Psoas muscle (tissue), 7 donors: ENCODE measurements at regions not wholly inside any gene's neighbourhood (a gene's known extent, or its start where the extent isn't known, plus 50 kb on each side); places are given as distances from the start of the nearest gene placed in this dataset.

Experiments
- ATAC-seq, 4 donors: fragments of 200-7000 bp; cut with Tn5 transposase; one replicate each; pipeline ENCODE4 v1.9.1; 2020; ENCODE audit warnings: moderate library complexity in 3 of 4, mild to moderate bottlenecking in 2 of 4
- DNase-seq, 2 donors: peaks; one replicate each; pipeline ENCODE4 v3.0.0-alpha.2; 2020
- H3K27ac ChIP-seq: fragments of 200-600 bp; one replicate; pipeline ENCODE4 v1.8.0; 2022
- H3K27me3 ChIP-seq, 3 donors: fragments of 200-600 bp in 1 of 3; one replicate each; pipeline versions ENCODE4 v1.6.1 to v1.8.0; 2013 to 2022; ENCODE audit warnings: low read length in 2 of 3, mild to moderate bottlenecking in 2 of 3, moderate library complexity in 1 of 3; ENCODE audit not compliant: insufficient read depth in 3 of 3
- H3K36me3 ChIP-seq, 2 donors: fragments of 200-600 bp in 1 of 2; one replicate each; pipeline versions ENCODE4 v1.6.1 to v1.8.0; 2013 to 2022; ENCODE audit warnings: low read depth in 1 of 2, mild to moderate bottlenecking in 1 of 2, moderate library complexity in 1 of 2; ENCODE audit not compliant: insufficient read depth in 1 of 2
- H3K4me1 ChIP-seq: fragments of 200-600 bp; one replicate; pipeline ENCODE4 v1.8.0; 2022
- H3K4me3 ChIP-seq: fragments of 200-600 bp; one replicate; pipeline ENCODE4 v1.8.0; 2022; ENCODE audit warnings: mild to moderate bottlenecking
- H3K9me3 ChIP-seq: fragments of 200-600 bp; one replicate; pipeline ENCODE4 v1.8.0; 2022
- WGBS, 3 donors: extraction: QIAGEN DNeasy Blood & Tissue Kit; methylation state at CpG; one replicate each; pipeline versions ENCODE4 v1.1.6 to v1.1.7; 2013; 5-methylcytosine and 5-hydroxymethylcytosine counted together
- intact Hi-C, 2 donors: fragments of 100-400 bp; cut with DNase I; formaldehyde crosslinking; loops; one replicate each; pipeline versions ENCODE4 v1.11.0 to v1.14.2; 2022
- TF ChIP-seq, protein P1 (sequence below): fragments of 200-600 bp; IDR thresholded peaks from one replicate; pipeline ENCODE4 v1.8.0; 2022; ENCODE audit warnings: antibody characterized with exemption
- donor health status: healthy with polysubstance abuse.
- donor health status: DM: no; HTN: no; CAD: no; lungs with moderate emphysema.
- donor health status: Bipolar disorder and iron deficiency.
- donor health status: healthy.
- donor health status: DM: yes; HTN: yes; CAD: no.
- donor health status: DM: no; HTN: no; CAD: no.
- donor health status: DM: yes; HTN: yes; CAD: no.

DNA sequence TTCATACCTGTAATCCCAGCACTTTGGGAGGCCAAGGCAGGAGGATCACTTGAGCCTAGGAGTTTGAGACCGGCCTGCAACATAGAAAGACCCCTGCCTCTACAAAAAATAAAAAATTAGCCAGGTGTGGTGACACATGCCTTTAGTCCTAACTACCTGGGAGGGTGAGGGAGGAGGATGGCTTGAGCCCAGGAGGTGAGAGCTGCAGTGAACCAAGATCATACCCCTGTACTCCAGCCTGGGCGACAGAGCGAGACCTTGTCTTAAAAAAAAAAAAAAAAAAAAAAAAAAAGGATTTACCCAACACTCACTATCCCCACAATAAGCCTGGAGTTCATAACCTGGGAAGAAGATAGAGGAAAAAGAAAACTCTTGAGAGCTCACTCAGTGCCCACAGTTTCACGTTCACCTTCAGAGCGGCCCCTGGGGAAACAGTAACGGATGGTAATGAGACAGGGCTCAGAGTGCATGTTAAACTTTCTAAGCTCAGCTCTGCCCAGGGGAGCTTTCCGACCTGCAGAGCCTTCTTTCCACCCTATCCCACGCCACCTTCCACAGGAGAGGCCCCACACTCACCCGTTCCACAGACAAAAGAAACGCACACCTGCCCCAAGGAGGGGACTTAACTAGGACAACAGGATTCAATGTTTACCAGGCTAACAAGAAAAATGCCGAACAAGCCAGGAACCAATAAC, 259.8 kb upstream of the KLF14 start:
- ATAC-seq = peak in 2 of 4 donors; percentile 2 to 7
- Histone ChIP-seq H3K4me3 (no peak overlapping the region), H3K27ac (peak overlapping the region; percentile 53), H3K27me3 (no peaks in the 10 kb centered on the region), H3K4me1 (peaks cover 69% of the 10 kb centered on the region), H3K9me3 (no peaks in the 10 kb centered on the region), H3K36me3 (peaks cover 0 to 4% of the 10 kb centered on the region in 2 donors)
- TF ChIP-seq, protein P1, sequence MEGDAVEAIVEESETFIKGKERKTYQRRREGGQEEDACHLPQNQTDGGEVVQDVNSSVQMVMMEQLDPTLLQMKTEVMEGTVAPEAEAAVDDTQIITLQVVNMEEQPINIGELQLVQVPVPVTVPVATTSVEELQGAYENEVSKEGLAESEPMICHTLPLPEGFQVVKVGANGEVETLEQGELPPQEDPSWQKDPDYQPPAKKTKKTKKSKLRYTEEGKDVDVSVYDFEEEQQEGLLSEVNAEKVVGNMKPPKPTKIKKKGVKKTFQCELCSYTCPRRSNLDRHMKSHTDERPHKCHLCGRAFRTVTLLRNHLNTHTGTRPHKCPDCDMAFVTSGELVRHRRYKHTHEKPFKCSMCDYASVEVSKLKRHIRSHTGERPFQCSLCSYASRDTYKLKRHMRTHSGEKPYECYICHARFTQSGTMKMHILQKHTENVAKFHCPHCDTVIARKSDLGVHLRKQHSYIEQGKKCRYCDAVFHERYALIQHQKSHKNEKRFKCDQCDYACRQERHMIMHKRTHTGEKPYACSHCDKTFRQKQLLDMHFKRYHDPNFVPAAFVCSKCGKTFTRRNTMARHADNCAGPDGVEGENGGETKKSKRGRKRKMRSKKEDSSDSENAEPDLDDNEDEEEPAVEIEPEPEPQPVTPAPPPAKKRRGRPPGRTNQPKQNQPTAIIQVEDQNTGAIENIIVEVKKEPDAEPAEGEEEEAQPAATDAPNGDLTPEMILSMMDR = no peak
- WGBS, 3 donors = 87 to 94% (median 91%) methylated on average over 10 to 11 of the region's 11 CpGs
- intact Hi-C loops = no loop called here
- no peak for DNase-seq

DNA sequence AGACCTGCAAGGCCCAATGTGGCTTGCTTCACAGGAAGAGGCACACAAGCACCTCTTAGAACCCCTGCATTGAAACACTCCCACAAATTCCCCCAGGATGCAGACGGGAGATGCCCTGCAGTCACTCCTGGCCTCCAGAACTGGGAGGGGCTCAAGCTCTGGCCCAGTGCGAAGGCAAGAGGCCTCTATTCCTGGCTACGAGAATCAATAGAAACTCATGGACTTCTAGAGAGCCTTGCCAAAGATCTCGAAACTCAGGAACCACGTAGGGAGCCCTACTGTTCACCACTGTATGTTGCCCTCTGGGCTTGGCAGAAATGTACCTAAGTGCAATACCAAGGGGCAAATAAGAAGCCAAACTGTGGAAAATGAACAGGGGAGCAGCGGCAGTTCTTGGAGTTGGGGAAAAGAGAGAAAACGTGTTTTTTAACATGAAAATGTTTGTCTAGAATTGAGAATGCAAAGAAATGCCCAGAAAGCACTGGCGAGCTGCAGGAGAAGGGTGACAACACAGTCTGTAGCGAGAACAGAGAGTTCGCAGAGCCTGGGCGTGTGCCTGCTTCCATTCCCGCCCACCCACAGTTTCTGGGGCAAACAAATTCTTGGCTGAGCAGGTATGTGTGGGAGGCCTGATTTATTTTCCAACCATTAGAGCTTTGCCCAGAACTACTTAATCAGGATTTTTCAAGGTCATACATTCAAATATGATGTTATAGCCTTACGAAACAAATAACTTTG, 260.5 kb upstream of the KLF14 start:
- Histone ChIP-seq H3K36me3 (peaks cover 0 to 4% of the 10 kb centered on the region in 2 donors), H3K27me3 (no peaks in the 10 kb centered on the region), H3K4me1 (peaks cover 73% of the 10 kb centered on the region), H3K4me3 (no peak overlapping the region), H3K27ac (peak overlapping the region; percentile 53), H3K9me3 (no peaks in the 10 kb centered on the region)
- intact Hi-C loops = loop anchor here in 1 of 2 donors (5.0 kb wide), 1 partner anchor 43 kb away; no protein-coding TSS in a partner anchor
- DNase-seq (peak in 1 of 2 donors; percentile 61), ATAC-seq (peak in 3 of 4 donors; percentile 47 to 58 (median 56))
- TF ChIP-seq, protein P1 = no peak
- 21 to 43% (median 24%) methylated on average over 13 of the region's 13 CpGs for WGBS, 3 donors

DNA sequence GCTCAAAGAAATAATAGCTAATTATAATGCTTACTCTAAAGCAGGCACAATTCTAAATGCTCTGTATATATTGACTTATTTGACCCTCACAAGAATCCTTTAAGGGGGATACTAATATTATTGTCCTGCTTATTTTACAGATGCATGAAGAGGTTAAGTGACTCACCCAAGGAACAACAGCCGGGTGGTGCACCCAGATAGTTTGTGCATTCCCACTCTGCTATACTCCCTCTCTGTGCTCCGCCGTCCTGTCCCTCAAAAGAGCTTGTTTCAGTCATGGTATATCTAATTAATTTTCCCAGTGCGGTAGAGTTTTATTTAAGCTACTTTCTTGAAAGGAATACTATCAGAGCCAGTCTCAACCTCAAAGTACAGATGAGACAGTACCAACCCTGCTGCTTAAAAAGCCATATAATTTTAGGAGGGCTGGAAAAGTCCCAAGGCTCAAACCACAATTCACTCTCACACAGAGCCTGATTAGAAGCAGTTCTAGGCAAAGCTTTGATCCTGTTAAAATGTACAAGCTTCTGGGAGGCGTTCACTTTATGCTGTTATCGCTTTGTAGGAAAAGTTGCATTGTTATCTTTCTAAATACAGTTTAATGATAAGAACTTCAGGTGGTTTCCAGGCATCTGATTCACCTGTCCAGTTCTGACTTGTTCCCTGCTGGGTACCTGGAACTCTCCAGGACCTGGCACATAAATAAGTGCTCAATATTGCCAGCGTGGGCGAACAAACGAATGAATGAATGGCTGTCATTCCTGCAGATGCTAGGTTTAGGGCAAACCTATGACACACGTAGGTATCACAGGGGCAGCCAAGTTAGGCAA, 261.5 kb upstream of the KLF14 start:
- peaks cover 2 to 7% of the 10 kb centered on the region in 2 donors for H3K36me3 ChIP-seq
- TF ChIP-seq, protein P1 = no peak
- peak in 2 of 4 donors; percentile 16 to 24 for ATAC-seq
- intact Hi-C loops = loop anchor here in 1 of 2 donors (5.0 kb wide), 1 partner anchor 42 kb away; no protein-coding TSS in a partner anchor
- no peaks in the 10 kb centered on the region for H3K9me3 ChIP-seq
- no peak for DNase-seq
- peak overlapping the region; percentile 53 for H3K27ac ChIP-seq
- H3K27me3 ChIP-seq = no peaks in the 10 kb centered on the region
- WGBS, 3 donors = 42 to 69% (median 47%) methylated on average over 10 of the region's 10 CpGs
- peaks cover 79% of the 10 kb centered on the region for H3K4me1 ChIP-seq
- H3K4me3 ChIP-seq = peak overlapping the region; percentile 16

DNA sequence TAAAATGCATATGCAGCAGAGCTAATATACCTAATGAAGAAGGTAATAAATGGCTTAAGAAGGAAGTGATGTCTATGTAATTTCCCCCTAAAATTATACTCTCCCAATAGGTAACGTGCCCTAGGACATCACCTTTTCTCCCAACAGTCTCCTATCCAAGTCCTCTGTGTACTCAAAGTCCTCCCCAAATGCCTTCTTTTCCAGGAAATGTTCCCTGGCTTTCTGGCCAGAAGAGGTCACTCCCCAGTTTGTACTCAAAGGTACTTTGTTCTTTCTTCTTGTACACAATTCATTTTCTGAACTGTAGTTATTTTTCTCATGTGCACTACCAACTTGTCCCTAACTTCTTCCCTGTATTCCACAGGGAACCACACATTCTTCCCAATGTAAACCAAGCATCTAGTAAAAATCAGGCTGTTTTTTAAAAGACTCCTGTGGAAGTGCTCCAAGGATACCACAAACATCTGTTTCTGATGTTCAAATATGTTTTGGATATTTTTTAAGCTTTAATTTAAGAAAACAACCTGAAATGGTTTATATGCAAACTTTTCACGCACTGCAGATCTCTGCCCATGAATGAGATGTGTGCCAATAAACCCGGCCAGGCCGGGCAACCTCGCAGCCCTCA, 262.3 kb upstream of the KLF14 start:
- Histone ChIP-seq H3K9me3 (no peaks in the 10 kb centered on the region), H3K27ac (peak overlapping the region; percentile 53), H3K27me3 (no peaks in the 10 kb centered on the region), H3K4me3 (peak overlapping the region; percentile 16), H3K4me1 (peaks cover 79% of the 10 kb centered on the region), H3K36me3 (peaks cover 2 to 14% of the 10 kb centered on the region in 2 donors)
- intact Hi-C loops = loop anchor here in 1 of 2 donors (5.0 kb wide), 1 partner anchor 41 kb away; no protein-coding TSS in a partner anchor
- WGBS, 3 donors = 16 to 30% (median 19%) methylated on average over 5 of the region's 5 CpGs
- DNase-seq (no peak), ATAC-seq (no peak)
- TF ChIP-seq, protein P1 = no peak
